GM18867 (cell line): ENCODE measurements at regions not wholly inside any gene's neighbourhood (a gene's known extent, or its start where the extent isn't known, plus 50 kb on each side); places are given as distances from the start of the nearest gene placed in this dataset.

Experiments used
- ATAC-seq: cut with Tn5 transposase; IDR thresholded peaks from one replicate; pipeline ENCODE4 v1.9.1; 2021; ENCODE audit warnings: mild to moderate bottlenecking, moderate library complexity; ENCODE audit not compliant: unreplicated experiment

DNA sequence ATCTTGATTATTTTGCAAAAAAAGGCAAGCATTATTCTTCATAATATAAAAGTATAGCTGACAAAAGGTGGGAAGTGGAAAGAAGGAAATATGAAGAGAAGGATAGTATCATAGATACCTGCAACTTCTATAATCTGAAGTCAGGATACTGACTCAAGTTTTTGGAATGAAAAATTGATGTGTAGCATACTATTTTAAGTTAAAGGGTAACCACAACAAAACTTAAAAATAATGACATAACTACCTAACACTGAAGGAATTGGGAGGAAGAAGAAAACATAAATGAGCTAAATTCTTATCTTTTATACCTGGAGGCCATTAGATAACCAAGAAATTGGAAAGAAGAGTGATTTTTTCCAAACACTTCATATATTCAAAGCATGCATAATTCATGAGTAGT lies 51.8 kb upstream of the TLE1 start:
- ATAC-seq, result no peak

DNA sequence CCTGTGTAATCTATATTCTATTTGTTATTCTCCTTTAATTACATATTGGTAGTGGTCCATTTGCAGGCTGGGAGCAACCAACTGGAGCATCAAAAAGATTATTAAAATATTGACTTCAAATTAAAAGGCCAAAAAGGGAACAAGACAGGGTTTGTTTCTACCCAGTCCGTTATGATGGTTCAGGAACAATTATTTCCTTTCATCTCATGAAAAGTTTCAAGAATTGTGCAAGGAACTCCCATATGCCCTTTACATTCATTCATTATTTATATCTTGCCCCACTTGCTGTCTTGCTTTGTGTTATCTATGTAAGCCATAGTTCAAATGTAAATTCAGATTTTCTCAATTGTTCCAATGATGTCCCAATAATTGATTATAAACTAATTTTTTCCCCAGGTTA lies 58.7 kb upstream of the TLE1 start:
- ATAC-seq, result no peak

- ATAC-seq, result no peak
Measured at GRCh38 chr9:81753436-81753835, 64.1 kb upstream of the TLE1 start.

GRCh38 chr9:81754245-81754644 lies 64.9 kb upstream of the TLE1 start:
- ATAC-seq, result no peak

GRCh38 chr9:81755721-81756120 lies 66.4 kb upstream of the TLE1 start:
- no peak for ATAC-seq

- ATAC-seq, result no peak
Measured at GRCh38 chr9:81756561-81756960, 67.2 kb upstream of the TLE1 start.

DNA sequence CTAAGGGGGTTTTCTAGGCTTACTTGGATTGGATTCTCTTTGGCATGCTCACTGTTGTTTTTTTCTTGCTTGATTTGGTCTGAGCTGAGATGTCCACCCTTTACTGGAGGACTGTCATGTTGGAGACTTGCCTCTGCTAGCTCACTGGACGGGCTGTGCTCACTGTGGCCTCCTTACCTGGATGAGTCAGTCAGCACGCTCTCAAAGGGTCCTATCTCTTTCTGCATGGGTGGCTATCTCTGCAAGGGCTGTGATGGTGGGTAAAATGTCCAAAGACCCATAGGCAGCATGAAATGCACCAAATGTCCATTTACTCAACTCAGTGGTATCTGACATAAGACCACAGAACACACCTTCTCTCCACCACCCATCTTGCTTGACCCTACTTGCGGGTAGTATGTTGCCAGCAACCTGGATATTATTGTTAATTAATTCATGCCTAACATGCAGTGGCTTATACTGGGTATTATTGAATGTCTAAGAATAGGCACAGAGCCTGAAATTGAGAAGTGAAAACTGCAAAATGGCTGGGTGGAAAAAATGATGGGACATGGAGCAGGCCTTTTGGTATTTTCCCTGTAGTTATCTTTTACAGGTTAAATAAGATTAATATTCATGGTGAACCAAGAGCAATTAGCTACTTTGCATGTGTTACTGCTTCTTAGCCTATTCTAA lies 68.9 kb upstream of the TLE1 start:
- ATAC-seq, result no peak

- ATAC-seq, result no peak
Measured at GRCh38 chr9:81759680-81760215, 70.4 kb upstream of the TLE1 start.

DNA sequence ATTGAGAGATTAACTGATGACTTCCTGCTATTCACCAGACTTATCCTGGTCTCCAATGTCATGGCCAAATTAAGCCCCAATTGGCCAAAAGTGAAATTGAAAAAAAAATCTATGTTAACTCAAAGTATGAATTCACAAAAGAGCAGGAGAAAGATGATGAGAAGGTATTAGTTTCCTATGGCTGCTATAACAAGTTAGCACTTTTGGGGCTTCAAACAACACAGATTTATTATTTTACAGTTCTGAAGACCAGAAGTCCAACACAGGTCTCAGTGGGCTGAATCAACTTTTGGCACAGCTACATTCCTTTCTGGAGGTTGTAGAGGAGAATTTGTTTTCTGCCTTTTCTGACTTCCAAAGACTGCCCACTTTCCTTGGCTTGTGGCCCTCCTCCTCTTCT lies 78.6 kb upstream of the TLE1 start:
- ATAC-seq, result no peak

DNA sequence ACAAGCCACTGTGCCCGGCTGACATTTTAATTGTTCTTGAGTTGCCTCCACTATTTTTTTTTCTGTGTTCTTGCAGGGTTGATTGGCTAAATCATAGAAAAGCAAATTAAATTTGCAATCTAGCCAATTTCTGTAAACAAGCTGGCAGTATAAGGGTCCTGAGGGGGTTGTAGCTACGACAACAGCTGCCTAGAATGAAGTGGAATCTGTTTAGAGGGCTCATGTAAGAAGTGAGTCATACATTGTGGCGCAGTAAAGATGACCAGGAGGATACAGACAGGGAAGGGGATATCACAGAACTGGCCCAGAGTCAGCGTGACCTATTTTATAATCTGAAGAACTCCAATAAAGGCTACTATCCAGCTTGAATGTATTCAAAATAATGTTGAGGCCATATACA lies 82.2 kb upstream of the TLE1 start:
- no peak for ATAC-seq

DNA sequence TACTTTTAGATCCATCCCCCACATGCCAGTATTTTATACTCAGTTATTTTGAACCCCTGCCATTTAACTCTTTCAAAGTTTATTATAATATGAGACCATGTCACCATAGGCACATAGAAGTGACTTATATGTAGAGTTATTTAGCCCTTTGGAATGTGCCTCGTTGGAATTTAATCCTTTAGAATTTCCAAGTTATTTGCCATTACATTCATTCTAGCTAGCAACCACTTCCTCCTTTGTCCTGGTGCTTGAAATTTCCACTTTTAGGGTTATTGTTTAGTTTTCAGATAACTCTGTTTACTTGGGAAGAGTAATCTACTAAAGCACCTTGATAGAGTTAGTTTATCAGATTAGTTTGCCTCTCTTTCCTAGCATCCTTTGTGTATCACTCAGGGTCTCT lies 82.8 kb upstream of the TLE1 start:
- ATAC-seq, result no peak

DNA sequence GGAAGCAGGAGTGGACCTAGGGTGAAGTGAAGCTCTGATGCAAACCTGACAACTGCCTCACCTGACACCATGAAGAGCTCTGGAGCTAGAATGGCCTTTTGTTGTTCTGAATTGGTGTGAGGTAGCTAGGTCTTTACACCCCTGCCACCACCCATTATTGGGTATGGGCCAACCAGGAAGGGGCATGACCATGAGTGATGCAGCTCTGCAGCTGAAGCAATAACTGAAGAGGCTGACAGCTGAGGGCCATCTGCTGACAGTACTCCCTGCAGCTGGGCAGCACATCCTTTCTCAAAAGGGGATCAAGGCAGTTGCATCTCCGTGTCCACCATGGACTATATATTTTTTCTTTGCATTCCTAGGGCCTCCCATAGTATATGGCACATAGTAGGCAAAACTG lies 87.0 kb upstream of the TLE1 start:
- no peak for ATAC-seq

DNA sequence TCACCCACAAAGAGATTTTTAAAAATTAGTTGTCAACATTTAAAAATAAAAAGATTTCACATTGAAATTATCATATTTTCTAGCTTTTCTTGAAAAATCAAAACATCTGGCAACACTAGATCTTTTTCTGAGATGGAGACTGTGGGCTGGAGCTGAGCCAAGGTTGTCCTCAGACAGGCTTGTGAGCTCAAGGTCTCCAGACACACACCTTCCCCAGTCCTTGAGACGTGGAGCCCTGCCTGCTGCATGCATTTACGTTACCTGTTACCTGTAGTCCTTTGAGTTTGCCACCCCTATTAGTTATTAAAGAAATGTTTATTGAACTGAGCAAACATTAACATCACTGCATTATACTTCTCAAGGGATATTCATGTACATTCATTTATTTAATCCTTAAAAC lies 87.5 kb upstream of the TLE1 start:
- no peak for ATAC-seq

GRCh38 chr9:81777482-81777881 lies 88.1 kb upstream of the TLE1 start:
- no peak for ATAC-seq

GRCh38 chr9:81782313-81782995 lies 93.1 kb upstream of the TLE1 start:
- no peak for ATAC-seq

- ATAC-seq, result no peak
Measured at GRCh38 chr9:81787747-81788632, 98.6 kb upstream of the TLE1 start.

GRCh38 chr9:81789721-81790120 lies 100.4 kb upstream of the TLE1 start:
- no peak for ATAC-seq

DNA sequence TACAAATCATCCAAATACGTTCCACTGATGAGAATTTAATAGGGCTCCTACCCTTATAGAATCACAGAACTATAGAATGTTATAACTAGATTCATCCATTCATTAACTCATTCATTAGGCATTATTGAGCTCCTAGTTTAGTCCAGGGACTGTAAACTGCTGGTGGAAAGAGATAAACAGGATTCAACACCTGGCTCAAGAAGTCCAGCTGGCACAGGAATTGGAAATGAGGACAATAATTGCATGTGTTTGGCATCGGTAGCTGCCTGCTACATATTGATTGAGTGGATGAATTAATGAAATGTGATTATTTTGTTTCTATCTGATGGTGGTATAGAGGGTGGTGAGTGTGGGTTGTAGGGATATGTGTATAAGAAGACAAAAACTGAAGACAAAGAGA lies 100.8 kb upstream of the TLE1 start:
- ATAC-seq, result no peak

DNA sequence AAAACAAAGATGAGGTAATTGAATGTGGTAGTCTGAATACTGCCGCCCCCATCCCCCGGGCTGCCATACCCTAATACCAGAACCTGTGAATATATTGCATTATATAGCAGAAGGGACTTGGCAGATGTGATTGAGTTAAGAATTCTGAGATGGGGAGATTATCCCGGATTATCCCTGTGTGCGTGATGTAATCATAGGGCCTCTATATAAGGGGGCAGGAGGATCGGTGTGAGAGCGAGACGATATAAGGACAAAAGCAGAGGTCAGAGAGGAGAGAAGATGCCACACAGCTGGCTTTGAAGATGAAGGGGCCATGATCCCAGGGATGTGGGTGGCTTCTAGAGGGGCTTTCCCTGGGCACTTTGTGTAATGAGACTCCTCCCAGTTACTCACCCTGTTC lies 101.7 kb upstream of the TLE1 start:
- no peak for ATAC-seq

- ATAC-seq, result no peak
Measured at GRCh38 chr9:81798606-81799005, 109.3 kb upstream of the TLE1 start.

DNA sequence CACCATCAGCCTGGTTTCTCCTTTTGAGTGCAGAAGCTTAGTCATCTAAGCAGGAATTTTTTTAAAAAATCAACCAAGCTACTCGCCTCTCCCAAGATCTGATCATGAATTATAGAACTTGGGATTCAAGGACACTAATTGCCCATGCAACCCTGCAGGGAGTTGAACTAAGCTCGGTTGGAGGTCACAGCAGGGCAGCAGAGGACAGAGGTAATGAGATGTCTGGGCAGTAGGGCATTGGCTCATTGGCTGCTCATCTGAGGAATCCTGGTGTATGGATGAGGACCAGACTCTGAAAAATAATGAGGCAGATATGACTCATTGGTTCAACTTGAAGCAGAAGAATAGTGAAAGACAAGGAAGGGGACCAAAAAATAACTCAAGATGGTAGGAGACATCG lies 111.8 kb upstream of the TLE1 start:
- ATAC-seq, result no peak

GRCh38 chr9:81804306-81804705 lies 115.0 kb upstream of the TLE1 start:
- no peak for ATAC-seq
